PC-9 (cell line): ENCODE measurements at regions not wholly inside any gene's neighbourhood (a gene's known extent, or its start where the extent isn't known, plus 50 kb on each side); places are given as distances from the start of the nearest gene placed in this dataset.

Experiments used
- CTCF ChIP-seq: fragments of 200-600 bp; sonication (generic); conservative IDR thresholded peaks from 2 replicates; pipeline ENCODE4 v1.6.1; 2017; ENCODE audit warnings: mixed run types, antibody characterized with exemption, mild to moderate bottlenecking, moderate library complexity
- EZH2 ChIP-seq: fragments of 200-600 bp; sonication (generic); IDR thresholded peaks from 2 replicates; pipeline ENCODE4 v1.8.0; 2017; ENCODE audit warnings: antibody characterized with exemption, low read depth

- TF ChIP-seq EZH2 (no peak), CTCF (no peak)
These were observed 561.3 kb upstream of the INTU start for GRCh38 chr4:127071443-127071842.
